ENCODE measurements at regions not wholly inside any gene's neighbourhood (a gene's known extent, or its start where the extent isn't known, plus 50 kb on each side); places are given as distances from the start of the nearest gene placed in this dataset.

DNA sequence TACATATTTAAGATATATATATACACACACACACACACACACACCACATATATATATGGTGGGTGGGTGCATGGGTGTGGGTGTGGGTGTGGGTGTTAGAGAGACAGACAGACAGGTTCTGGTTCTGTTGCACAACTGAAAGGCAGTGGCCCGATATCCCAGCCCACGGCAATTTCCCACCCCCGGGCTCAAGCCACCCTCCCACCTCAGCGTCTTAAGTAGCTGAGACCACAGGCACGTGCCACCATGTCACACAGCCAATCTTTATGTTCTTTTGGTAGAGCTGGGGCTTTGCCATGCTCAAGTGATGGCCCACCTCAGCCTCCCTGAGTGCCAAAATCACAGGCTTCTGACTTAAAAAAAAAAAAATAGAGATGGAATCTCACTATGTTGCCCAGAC lies 417.8 kb upstream of the FOXG1 start:
- no peak overlapping the region for H3K27ac ChIP-seq (ENCODE audit: low read length)
- no peak overlapping the region for H3K4me3 ChIP-seq (ENCODE audit: low read depth in 2 of 2, low read length in 2 of 2)
- H3K4me1 ChIP-seq (ENCODE audit: control insufficient read depth, insufficient read depth, low read length), result no peaks in the 10 kb centered on the region
- ChIA-PET CTCF (no interaction called here), POLR2A (no interaction called here)
- intact Hi-C loops (cut with micrococcal nuclease; ENCODE audit: unreplicated experiment) (no loop called here), in situ Hi-C loops (cut with HindIII; ENCODE audit: low pct_unique_long_range_greater_than_20kb, low sequenced_read_pairs) (no loop called here)
- TF ChIP-seq, protein P1, sequence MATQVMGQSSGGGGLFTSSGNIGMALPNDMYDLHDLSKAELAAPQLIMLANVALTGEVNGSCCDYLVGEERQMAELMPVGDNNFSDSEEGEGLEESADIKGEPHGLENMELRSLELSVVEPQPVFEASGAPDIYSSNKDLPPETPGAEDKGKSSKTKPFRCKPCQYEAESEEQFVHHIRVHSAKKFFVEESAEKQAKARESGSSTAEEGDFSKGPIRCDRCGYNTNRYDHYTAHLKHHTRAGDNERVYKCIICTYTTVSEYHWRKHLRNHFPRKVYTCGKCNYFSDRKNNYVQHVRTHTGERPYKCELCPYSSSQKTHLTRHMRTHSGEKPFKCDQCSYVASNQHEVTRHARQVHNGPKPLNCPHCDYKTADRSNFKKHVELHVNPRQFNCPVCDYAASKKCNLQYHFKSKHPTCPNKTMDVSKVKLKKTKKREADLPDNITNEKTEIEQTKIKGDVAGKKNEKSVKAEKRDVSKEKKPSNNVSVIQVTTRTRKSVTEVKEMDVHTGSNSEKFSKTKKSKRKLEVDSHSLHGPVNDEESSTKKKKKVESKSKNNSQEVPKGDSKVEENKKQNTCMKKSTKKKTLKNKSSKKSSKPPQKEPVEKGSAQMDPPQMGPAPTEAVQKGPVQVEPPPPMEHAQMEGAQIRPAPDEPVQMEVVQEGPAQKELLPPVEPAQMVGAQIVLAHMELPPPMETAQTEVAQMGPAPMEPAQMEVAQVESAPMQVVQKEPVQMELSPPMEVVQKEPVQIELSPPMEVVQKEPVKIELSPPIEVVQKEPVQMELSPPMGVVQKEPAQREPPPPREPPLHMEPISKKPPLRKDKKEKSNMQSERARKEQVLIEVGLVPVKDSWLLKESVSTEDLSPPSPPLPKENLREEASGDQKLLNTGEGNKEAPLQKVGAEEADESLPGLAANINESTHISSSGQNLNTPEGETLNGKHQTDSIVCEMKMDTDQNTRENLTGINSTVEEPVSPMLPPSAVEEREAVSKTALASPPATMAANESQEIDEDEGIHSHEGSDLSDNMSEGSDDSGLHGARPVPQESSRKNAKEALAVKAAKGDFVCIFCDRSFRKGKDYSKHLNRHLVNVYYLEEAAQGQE (IDR thresholded peaks at IDR 0.05; ENCODE audit: insufficient read depth in 1 of 2, low read depth in 2 of 2, low read length in 1 of 2), result no peak
- TF ChIP-seq POLR2AphosphoS5 (IDR thresholded peaks at IDR 0.05; ENCODE audit: low read depth, low read length) (no peak), SIN3A (IDR thresholded peaks at IDR 0.05; ENCODE audit: borderline replicate concordance, insufficient read depth, low read depth, low read length) (no peak), TCF7L2 (IDR thresholded peaks at IDR 0.05; ENCODE audit: low read depth, low read length) (no peak)
- TF ChIP-seq, protein P2, sequence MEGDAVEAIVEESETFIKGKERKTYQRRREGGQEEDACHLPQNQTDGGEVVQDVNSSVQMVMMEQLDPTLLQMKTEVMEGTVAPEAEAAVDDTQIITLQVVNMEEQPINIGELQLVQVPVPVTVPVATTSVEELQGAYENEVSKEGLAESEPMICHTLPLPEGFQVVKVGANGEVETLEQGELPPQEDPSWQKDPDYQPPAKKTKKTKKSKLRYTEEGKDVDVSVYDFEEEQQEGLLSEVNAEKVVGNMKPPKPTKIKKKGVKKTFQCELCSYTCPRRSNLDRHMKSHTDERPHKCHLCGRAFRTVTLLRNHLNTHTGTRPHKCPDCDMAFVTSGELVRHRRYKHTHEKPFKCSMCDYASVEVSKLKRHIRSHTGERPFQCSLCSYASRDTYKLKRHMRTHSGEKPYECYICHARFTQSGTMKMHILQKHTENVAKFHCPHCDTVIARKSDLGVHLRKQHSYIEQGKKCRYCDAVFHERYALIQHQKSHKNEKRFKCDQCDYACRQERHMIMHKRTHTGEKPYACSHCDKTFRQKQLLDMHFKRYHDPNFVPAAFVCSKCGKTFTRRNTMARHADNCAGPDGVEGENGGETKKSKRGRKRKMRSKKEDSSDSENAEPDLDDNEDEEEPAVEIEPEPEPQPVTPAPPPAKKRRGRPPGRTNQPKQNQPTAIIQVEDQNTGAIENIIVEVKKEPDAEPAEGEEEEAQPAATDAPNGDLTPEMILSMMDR (IDR thresholded peaks at IDR 0.05), result no peak
- no peaks in the 10 kb centered on the region; the same call in 1 of the 2 replicates for H3K9me3 ChIP-seq (ENCODE audit: control insufficient read depth, insufficient read depth, low read depth, low read length)
- no peaks in the 10 kb centered on the region for H3K36me3 ChIP-seq (ENCODE audit: control insufficient read depth, insufficient read depth, low read length)
- H3K27me3 ChIP-seq (ENCODE audit: control insufficient read depth, insufficient read depth, low read length), result no peaks in the 10 kb centered on the region
- BruUV-seq (replicated peaks), result no TSS peak
- ATAC-seq, result no peak
- DNase-seq (ENCODE audit: low read depth, low spot score), result no peak

DNA sequence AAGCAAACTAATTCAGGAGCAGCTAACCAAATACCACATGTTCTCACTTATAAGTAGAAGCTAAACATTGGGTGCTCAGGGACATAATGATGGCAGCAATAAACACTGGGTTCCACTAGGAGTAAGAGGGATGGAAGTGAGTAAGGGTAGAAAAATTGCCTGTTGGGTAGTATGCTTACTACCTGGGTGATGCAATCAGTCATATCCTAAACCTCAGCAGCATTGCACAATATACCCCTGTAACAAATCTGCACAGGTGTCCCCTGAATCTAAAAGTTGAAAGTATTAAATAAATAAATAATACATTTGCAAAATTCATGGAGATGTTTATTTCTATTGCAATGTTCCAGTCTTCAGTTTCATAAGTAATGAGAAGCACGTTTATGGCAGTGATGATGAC lies 409.8 kb upstream of the FOXG1 start:
- TF ChIP-seq, protein P1 (IDR thresholded peaks at IDR 0.05; ENCODE audit: insufficient read depth in 1 of 2, low read depth in 2 of 2, low read length in 1 of 2), result no peak
- no peak for TF ChIP-seq SIN3A (IDR thresholded peaks at IDR 0.05; ENCODE audit: borderline replicate concordance, insufficient read depth, low read depth, low read length)
- TF ChIP-seq POLR2AphosphoS5 (IDR thresholded peaks at IDR 0.05; ENCODE audit: low read depth, low read length), result no peak
- TF ChIP-seq TCF7L2 (IDR thresholded peaks at IDR 0.05; ENCODE audit: low read depth, low read length), result no peak
- TF ChIP-seq, protein P2 (IDR thresholded peaks at IDR 0.05), result no peak
- intact Hi-C loops (cut with micrococcal nuclease; ENCODE audit: unreplicated experiment), result no loop called here
- ATAC-seq, result no peak
- Histone ChIP-seq H3K27me3 (ENCODE audit: control insufficient read depth, insufficient read depth, low read length) (no peaks in the 10 kb centered on the region), H3K9me3 (ENCODE audit: control insufficient read depth, insufficient read depth, low read depth, low read length) (peaks cover 2% of the 10 kb centered on the region; the same call in 1 of the 2 replicates), H3K4me3 (ENCODE audit: low read depth in 2 of 2, low read length in 2 of 2) (no peak overlapping the region), H3K27ac (ENCODE audit: low read length) (no peak overlapping the region), H3K4me1 (ENCODE audit: control insufficient read depth, insufficient read depth, low read length) (no peaks in the 10 kb centered on the region), H3K36me3 (ENCODE audit: control insufficient read depth, insufficient read depth, low read length) (no peaks in the 10 kb centered on the region)
- in situ Hi-C loops (cut with HindIII; ENCODE audit: low pct_unique_long_range_greater_than_20kb, low sequenced_read_pairs), result no loop called here
- no TSS peak for BruUV-seq (replicated peaks)
- ChIA-PET CTCF (no interaction called here), POLR2A (no interaction called here)
- no peak for DNase-seq (ENCODE audit: low read depth, low spot score)
